ENCODE measurements at regions not wholly inside any gene's neighbourhood (a gene's known extent, or its start where the extent isn't known, plus 50 kb on each side); places are given as distances from the start of the nearest gene placed in this dataset.

DNA sequence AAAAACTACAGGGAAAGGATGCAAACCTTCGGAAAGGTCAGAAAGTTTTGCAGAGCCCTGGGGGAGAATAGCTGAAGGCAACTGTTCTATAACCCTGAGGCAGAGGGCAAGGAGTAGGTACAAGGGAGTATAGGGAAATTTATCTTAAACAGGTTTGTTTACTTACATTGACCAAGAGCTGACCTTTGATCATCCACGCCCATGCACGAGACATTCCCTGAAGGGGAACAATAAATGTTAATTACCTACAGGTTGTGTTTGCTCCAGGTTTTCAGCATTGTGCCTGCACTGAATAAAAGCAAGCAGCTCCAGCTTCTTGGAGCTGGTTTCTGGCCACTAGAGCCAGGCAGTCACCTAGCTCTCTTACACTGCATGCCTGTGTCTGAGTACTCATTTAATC is 524.5 kb upstream of the TGFBR2 start:
- TF ChIP-seq, protein P1, sequence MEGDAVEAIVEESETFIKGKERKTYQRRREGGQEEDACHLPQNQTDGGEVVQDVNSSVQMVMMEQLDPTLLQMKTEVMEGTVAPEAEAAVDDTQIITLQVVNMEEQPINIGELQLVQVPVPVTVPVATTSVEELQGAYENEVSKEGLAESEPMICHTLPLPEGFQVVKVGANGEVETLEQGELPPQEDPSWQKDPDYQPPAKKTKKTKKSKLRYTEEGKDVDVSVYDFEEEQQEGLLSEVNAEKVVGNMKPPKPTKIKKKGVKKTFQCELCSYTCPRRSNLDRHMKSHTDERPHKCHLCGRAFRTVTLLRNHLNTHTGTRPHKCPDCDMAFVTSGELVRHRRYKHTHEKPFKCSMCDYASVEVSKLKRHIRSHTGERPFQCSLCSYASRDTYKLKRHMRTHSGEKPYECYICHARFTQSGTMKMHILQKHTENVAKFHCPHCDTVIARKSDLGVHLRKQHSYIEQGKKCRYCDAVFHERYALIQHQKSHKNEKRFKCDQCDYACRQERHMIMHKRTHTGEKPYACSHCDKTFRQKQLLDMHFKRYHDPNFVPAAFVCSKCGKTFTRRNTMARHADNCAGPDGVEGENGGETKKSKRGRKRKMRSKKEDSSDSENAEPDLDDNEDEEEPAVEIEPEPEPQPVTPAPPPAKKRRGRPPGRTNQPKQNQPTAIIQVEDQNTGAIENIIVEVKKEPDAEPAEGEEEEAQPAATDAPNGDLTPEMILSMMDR (IDR thresholded peaks at IDR 0.05), result no peak
- no peak for TF ChIP-seq ZFX (IDR thresholded peaks at IDR 0.05; ENCODE audit: borderline replicate concordance)

All from 22Rv1 (cell line).